DND-41 (cell line): ENCODE measurements at regions not wholly inside any gene's neighbourhood (a gene's known extent, or its start where the extent isn't known, plus 50 kb on each side); places are given as distances from the start of the nearest gene placed in this dataset.

Source experiments
- EZH2 ChIP-seq: IDR thresholded peaks from 3 replicates; pipeline ENCODE4 v1.6.1; 2012; ENCODE audit warnings: borderline replicate concordance, low read depth, mild to moderate bottlenecking, moderate library complexity, low read length, inconsistent platforms; ENCODE audit not compliant: severe bottlenecking
- TF ChIP-seq, protein P1 (sequence below): IDR thresholded peaks from 2 replicates; pipeline ENCODE4 v1.5.1; 2012; ENCODE audit warnings: borderline replicate concordance, low read length, moderate library complexity, mild to moderate bottlenecking; ENCODE audit not compliant: poor library complexity, severe bottlenecking; ENCODE audit errors: extremely low read depth

DNA sequence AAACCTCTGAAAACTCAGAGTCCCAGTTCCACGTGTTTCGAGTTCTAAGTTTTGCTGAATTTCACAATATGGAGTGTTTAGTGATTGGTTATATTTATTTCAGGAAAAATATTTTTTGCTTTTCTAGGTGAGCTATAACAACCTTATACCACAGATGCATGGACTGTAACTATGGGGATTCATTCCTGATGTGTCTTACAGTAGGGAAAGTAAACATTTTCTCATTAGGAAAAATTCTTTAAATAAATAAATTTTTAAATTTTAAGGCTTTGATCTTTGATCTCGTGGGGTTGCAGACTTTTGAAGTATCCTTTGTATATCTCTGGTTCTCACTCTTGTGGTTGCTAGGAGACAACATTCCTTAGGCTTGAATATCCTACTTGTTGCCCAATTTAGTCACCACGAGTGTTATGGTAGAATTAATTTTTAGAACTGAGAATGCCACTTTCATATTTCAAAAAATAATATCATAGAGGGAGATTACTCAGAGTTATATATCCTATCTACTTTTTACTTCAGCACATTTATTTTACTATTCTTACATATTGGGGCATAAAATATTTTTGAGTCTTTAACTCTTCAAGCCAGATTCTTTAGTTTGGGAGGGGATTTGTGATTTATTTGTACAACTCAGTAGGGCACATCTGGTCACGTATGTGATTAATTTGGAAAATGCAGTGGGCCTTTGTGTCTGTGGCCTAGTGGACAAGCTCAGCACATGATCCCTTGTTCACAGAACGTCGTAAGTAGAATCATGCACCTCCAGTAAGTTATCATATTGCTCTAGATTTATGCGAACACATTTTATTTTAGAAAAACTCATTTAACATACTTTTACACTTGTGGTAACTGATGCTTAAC lies 224.0 kb downstream of the TTC6 start:
- no peak for TF ChIP-seq EZH2
- TF ChIP-seq, protein P1, sequence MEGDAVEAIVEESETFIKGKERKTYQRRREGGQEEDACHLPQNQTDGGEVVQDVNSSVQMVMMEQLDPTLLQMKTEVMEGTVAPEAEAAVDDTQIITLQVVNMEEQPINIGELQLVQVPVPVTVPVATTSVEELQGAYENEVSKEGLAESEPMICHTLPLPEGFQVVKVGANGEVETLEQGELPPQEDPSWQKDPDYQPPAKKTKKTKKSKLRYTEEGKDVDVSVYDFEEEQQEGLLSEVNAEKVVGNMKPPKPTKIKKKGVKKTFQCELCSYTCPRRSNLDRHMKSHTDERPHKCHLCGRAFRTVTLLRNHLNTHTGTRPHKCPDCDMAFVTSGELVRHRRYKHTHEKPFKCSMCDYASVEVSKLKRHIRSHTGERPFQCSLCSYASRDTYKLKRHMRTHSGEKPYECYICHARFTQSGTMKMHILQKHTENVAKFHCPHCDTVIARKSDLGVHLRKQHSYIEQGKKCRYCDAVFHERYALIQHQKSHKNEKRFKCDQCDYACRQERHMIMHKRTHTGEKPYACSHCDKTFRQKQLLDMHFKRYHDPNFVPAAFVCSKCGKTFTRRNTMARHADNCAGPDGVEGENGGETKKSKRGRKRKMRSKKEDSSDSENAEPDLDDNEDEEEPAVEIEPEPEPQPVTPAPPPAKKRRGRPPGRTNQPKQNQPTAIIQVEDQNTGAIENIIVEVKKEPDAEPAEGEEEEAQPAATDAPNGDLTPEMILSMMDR: no peak
